GM18502 (cell line): ENCODE measurements at regions not wholly inside any gene's neighbourhood (a gene's known extent, or its start where the extent isn't known, plus 50 kb on each side); places are given as distances from the start of the nearest gene placed in this dataset.

Source experiments
- ATAC-seq: cut with Tn5 transposase; IDR thresholded peaks from one replicate; pipeline ENCODE4 v1.9.1; 2021; ENCODE audit warnings: mild to moderate bottlenecking; ENCODE audit not compliant: unreplicated experiment, poor library complexity

- ATAC-seq = no peak
Measured at GRCh38 chr6:93083337-93084230, 335.8 kb downstream of the EPHA7 start.

GRCh38 chr6:93081901-93082300 lies 337.5 kb downstream of the EPHA7 start:
- ATAC-seq = no peak

GRCh38 chr6:93079061-93079460 lies 340.3 kb downstream of the EPHA7 start:
- no peak for ATAC-seq

DNA sequence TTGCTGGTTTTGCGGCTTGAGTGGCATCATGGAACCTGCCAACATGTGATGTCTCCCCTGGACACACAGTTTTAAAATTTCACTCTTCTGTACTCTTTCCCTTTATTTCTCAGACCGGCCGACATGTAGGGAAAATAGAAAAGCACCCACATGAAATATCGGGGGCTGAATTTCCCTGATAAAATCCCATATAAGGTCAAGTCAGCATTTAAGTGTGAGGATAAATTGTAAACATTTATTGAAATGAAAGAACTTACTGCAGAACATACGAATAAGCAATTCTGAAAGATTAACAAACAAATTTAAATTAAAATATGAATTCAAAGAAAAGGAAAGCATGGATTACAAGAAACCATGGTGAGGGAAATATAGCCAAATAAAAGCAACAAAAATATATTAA lies 345.5 kb downstream of the EPHA7 start:
- ATAC-seq = no peak

GRCh38 chr6:93069856-93070255 lies 349.5 kb downstream of the EPHA7 start:
- no peak for ATAC-seq

- ATAC-seq = no peak
Measured at GRCh38 chr6:93059911-93060310, 359.4 kb downstream of the EPHA7 start.

GRCh38 chr6:93057584-93057983 lies 361.8 kb downstream of the EPHA7 start:
- no peak for ATAC-seq

GRCh38 chr6:93048381-93048780 lies 371.0 kb downstream of the EPHA7 start:
- ATAC-seq = no peak

GRCh38 chr6:93047033-93047432 lies 372.3 kb downstream of the EPHA7 start:
- no peak for ATAC-seq

DNA sequence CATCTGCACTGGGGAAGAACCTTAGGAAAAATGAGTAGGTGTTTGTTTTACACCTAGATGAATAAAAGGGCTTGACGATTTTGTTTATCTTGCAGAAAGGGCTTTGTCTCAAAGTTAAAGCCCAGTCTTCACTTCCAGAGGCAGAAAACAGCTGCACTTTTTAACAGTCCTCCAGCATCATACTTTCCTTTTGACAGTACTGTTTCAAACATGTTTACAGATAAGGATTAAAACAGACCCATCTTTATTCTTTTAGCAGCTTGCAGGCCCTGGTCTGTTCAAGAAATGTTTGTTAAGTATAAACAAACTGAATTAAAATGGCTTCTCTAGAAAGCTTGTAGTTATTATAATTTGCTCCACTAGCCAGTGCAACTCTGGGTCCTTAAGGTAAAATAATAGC lies 374.2 kb downstream of the EPHA7 start:
- no peak for ATAC-seq

GRCh38 chr6:93040375-93040774 lies 379.0 kb downstream of the EPHA7 start:
- ATAC-seq = no peak

DNA sequence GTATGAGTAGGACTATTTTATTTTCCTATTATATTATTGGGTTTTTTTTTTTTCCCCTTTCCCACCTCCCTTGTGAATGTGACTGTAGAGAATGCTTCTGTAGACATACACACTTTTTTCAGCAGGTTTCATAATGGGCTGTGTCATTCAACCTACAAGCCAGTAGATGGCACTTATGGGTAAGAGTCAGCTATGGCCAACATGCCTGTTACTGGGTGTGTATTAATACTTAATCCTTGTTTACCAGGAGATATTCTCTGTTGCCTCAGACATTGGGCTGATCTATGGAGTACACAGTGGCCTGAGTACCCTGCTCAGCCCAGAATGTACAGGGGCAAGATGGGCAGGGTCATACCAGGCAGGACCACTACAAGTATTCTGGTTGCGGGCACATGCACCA lies 382.5 kb downstream of the EPHA7 start:
- ATAC-seq = peak; percentile 64

GRCh38 chr6:93035756-93036155 lies 383.6 kb downstream of the EPHA7 start:
- ATAC-seq = no peak

- no peak for ATAC-seq
Measured at GRCh38 chr6:93021235-93021915, 398.0 kb downstream of the EPHA7 start.

- ATAC-seq = no peak
Measured at GRCh38 chr6:93017626-93018025, 401.7 kb downstream of the EPHA7 start.

DNA sequence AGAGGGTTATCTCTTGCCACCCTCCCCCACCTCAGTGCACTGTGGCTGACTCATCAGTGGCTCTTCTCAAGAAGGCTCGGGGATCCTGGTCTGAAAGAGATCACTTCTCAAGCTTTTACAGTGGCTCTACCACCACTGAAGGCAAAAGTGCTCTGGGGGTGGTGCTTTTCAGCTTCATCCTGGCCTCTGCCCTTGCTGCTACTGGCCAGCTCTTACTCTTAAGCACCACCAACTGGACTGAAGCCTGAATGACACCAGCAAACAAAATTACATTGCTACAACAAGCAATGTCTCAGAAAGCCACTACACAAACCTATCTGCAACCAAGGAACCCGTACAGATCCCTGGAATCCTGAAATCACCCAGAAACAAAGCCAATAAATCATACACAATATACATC lies 402.1 kb downstream of the EPHA7 start:
- ATAC-seq = no peak

- no peak for ATAC-seq
Measured at GRCh38 chr6:93013054-93013453, 406.3 kb downstream of the EPHA7 start.

DNA sequence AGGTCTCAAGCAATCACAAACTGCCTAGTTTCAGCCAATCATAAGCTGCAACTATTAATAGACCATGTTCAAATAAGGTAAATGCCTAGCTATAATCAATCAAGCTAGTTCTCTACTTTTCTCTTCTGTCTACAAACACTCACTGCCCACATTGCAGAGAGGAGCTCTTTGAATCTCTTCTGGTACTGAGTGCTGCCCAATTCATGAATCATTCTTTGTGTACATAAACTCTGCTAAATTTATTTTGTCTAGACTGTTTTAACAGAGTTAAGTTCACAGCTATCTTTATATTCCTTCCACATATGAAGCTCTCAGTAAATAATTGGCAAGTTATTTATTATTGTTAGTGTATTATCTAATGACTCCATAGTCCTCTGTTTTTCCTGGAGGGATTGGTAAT lies 411.0 kb downstream of the EPHA7 start:
- ATAC-seq = no peak

GRCh38 chr6:92989656-92990055 lies 429.7 kb downstream of the EPHA7 start:
- ATAC-seq = no peak

DNA sequence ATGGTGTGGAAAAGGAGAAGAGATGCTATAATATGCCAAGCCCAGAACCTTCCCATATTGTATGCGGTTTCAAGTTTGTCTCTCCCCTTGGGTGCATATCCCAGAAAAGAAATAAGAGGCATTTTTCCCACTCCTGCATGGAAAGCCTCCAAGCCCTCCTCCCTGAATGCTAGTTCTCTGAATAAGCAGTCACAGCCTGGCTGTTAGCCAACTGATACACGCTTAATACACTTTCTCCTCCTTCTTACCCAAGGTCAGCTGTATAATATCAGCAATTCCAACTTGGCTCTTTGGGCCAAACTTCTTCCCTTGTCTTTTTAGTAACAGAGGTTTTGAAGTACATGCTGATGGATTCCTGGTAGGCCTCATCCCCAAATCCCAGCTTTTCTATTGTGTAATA lies 440.1 kb downstream of the EPHA7 start:
- ATAC-seq = no peak

DNA sequence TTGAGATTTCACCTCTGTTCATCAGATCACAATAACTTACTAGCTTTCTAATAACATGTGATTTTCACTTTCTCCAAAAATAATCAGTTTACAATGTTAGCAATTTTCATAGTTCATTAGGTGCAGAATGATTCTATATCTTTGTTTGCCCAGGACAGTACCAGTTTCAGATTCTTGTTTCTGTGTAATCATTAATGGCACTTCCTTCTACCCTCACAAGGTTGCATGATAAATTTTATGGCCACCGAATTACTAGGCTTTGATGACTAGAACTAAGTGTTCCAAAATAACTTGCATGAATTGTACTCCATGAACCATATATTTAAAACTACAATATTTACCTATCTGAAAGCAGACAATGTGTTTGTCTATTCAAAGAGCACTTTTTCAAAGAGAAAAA lies 442.3 kb downstream of the EPHA7 start:
- ATAC-seq = no peak

DNA sequence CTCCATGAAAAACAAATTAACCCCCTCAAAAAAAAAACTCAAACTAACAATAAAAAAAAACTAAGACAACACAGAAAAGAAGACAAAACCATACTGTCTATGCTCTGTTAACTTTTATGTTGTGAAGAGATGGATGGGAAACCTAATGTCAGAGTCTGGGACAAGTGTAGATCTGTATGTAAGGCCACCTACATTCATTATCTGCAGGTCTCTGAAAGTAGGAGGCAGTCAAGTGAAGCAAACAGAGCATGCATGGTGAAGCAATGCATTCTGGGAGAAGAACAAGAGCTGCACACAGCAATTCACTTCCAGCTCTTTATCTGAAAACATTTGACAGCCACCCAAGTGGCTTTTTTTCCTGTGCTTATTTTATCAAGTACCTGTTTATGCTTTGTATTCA lies 452.0 kb downstream of the EPHA7 start:
- no peak for ATAC-seq
